ENCODE measurements at regions not wholly inside any gene's neighbourhood (a gene's known extent, or its start where the extent isn't known, plus 50 kb on each side); places are given as distances from the start of the nearest gene placed in this dataset.
"Not testable (repeated sequence)": the region's sequence is repeated elsewhere in the genome, so short reads cannot be mapped to it uniquely, and the experiment has no call there.

DNA sequence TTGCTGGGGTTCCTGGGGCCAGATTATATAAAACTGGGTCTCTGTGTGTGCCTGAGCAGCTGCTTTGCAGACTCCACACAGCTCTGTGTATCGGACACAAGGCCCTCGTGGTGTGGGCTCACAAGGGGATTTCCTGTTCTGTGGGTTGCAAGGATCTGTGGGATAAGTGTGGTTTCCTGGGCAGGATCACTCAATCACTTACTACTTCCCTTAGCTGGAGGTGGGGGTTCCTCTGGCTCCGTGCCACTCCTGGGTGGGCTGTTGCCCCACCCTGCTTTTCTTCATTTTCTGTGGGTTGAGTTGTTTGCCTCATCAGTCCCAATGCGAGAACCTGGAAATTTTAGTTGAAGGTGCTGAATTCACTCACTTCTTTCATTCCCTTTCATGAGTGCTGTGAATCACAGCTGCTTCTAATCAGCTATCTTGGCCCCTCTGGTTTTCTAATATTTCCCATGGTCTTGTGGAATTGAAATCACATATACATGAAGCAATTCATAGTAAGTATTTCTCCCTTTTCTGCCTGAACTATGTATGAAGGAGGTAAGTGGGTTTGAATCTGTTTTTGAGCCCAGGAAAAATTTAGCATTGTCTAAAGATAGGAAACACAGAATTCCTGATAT is 196.3 kb downstream of the DCDC2C start:
- TF ChIP-seq, protein P1, sequence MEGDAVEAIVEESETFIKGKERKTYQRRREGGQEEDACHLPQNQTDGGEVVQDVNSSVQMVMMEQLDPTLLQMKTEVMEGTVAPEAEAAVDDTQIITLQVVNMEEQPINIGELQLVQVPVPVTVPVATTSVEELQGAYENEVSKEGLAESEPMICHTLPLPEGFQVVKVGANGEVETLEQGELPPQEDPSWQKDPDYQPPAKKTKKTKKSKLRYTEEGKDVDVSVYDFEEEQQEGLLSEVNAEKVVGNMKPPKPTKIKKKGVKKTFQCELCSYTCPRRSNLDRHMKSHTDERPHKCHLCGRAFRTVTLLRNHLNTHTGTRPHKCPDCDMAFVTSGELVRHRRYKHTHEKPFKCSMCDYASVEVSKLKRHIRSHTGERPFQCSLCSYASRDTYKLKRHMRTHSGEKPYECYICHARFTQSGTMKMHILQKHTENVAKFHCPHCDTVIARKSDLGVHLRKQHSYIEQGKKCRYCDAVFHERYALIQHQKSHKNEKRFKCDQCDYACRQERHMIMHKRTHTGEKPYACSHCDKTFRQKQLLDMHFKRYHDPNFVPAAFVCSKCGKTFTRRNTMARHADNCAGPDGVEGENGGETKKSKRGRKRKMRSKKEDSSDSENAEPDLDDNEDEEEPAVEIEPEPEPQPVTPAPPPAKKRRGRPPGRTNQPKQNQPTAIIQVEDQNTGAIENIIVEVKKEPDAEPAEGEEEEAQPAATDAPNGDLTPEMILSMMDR (IDR thresholded peaks at IDR 0.05; ENCODE audit: insufficient read depth, low read length, poor library complexity, severe bottlenecking): no peak
- no peak for TF ChIP-seq EZH2phosphoT487 (conservative IDR thresholded peaks at IDR 0.05; ENCODE audit: low read length)
- Histone ChIP-seq H3K4me2 (ENCODE audit: low read depth, low read length, poor library complexity, severe bottlenecking) (no peak overlapping the region), H3K9me2 (replicated peaks; ENCODE audit: insufficient read depth, low read length) (no peaks in the 10 kb centered on the region), H4K20me1 (ENCODE audit: low read depth, low read length) (no peaks in the 10 kb centered on the region), H3F3A (ENCODE audit: insufficient read depth) (no peaks in the 10 kb centered on the region), H3K36me3 (ENCODE audit: low read length) (no peaks in the 10 kb centered on the region), H3K27me3 (ENCODE audit: low read length) (no peaks in the 10 kb centered on the region), H3K9ac (ENCODE audit: low read length) (no peak overlapping the region), H3K4me3 (ENCODE audit: insufficient read depth, low read length, poor library complexity, severe bottlenecking) (no peak overlapping the region), H3K79me2 (ENCODE audit: insufficient read depth, low read length) (no peaks in the 10 kb centered on the region), H3K27ac (ENCODE audit: low read depth, low read length) (no peak overlapping the region), H2AFZ (ENCODE audit: low read depth, low read length, severe bottlenecking) (no peak overlapping the region), H3K9me3 (ENCODE audit: insufficient read depth, low read length) (no peaks in the 10 kb centered on the region)

DNA sequence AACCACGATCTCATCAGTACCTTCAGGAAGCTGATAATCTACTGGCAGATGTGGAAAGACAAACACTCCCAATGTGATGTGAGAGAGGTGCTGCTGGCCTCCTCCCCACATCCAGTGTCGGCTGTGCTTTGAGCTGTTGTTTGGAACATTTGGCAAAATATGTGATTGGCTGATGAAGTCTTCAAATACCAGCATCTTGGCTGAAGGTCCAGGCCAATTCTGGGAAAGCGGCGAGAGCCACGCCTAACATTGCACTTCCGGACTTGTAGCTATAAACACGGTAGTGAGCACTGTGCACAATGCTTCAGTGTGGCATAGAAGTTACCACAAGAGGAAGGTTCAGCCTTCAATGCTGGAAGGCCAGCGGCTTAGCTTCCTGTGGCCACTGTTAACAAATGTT is 198.8 kb downstream of the DCDC2C start:
- Histone ChIP-seq H2AFZ (ENCODE audit: low read depth, low read length, severe bottlenecking) (no peak overlapping the region), H3K27ac (ENCODE audit: low read depth, low read length) (no peak overlapping the region), H3K9me3 (ENCODE audit: insufficient read depth, low read length) (0 out of 2 replicates have a peak, but pooled peaks cover 2% of the 10 kb centered on the region)

DNA sequence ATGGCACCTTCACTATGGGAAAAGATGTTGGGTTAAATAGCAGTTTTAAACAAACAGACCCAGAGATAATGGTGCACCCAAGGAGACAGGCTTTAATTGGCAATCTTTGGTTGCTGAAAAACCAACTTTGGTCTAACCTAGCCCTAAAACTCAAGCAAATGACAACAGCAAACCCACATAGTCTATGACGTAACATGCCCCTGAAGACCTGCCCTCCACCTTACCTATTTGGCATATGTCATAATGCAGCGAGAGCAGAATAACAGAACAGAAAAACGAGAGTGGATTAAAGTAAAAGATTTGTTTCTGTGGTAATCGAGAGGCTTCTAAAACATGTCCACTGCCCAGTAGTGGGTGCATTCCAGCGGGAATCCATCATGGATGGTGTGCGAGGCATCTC is 200.7 kb downstream of the DCDC2C start:
- TF ChIP-seq, protein P1 (IDR thresholded peaks at IDR 0.05; ENCODE audit: insufficient read depth, low read length, poor library complexity, severe bottlenecking): no peak
- no peak for TF ChIP-seq EZH2phosphoT487 (conservative IDR thresholded peaks at IDR 0.05; ENCODE audit: low read length)
- H3F3A ChIP-seq (ENCODE audit: insufficient read depth): no peaks in the 10 kb centered on the region
- H3K9ac ChIP-seq (ENCODE audit: low read length): no peak overlapping the region
- H3K9me2 ChIP-seq (replicated peaks; ENCODE audit: insufficient read depth, low read length): no peaks in the 10 kb centered on the region
- no peak overlapping the region for H3K4me2 ChIP-seq (ENCODE audit: low read depth, low read length, poor library complexity, severe bottlenecking)
- H3K36me3 ChIP-seq (ENCODE audit: low read length): no peaks in the 10 kb centered on the region
- H4K20me1 ChIP-seq (ENCODE audit: low read depth, low read length): no peaks in the 10 kb centered on the region
- H3K79me2 ChIP-seq (ENCODE audit: insufficient read depth, low read length): no peaks in the 10 kb centered on the region
- no peak overlapping the region for H3K4me3 ChIP-seq (ENCODE audit: insufficient read depth, low read length, poor library complexity, severe bottlenecking)
- no peaks in the 10 kb centered on the region for H3K27me3 ChIP-seq (ENCODE audit: low read length)
- no peak overlapping the region for H3K27ac ChIP-seq (ENCODE audit: low read depth, low read length)
- H2AFZ ChIP-seq (ENCODE audit: low read depth, low read length, severe bottlenecking): no peak overlapping the region
- 0 out of 2 replicates have a peak, but pooled peaks cover 3% of the 10 kb centered on the region for H3K9me3 ChIP-seq (ENCODE audit: insufficient read depth, low read length)

More for the DNA sequence above, 198.8 kb downstream of the DCDC2C start:
- H3K36me3 ChIP-seq (ENCODE audit: low read length): no peaks in the 10 kb centered on the region
- no peak overlapping the region for H3K4me3 ChIP-seq (ENCODE audit: insufficient read depth, low read length, poor library complexity, severe bottlenecking)
- H4K20me1 ChIP-seq (ENCODE audit: low read depth, low read length): no peaks in the 10 kb centered on the region
- TF ChIP-seq, protein P1 (IDR thresholded peaks at IDR 0.05; ENCODE audit: insufficient read depth, low read length, poor library complexity, severe bottlenecking): no peak
- TF ChIP-seq EZH2phosphoT487 (conservative IDR thresholded peaks at IDR 0.05; ENCODE audit: low read length): no peak
- H3K4me2 ChIP-seq (ENCODE audit: low read depth, low read length, poor library complexity, severe bottlenecking): no peak overlapping the region
- H3K27me3 ChIP-seq (ENCODE audit: low read length): no peaks in the 10 kb centered on the region
- H3K79me2 ChIP-seq (ENCODE audit: insufficient read depth, low read length): no peaks in the 10 kb centered on the region
- no peaks in the 10 kb centered on the region for H3F3A ChIP-seq (ENCODE audit: insufficient read depth)
- H3K9ac ChIP-seq (ENCODE audit: low read length): no peak overlapping the region
- H3K9me2 ChIP-seq (replicated peaks; ENCODE audit: insufficient read depth, low read length): no peaks in the 10 kb centered on the region

DNA sequence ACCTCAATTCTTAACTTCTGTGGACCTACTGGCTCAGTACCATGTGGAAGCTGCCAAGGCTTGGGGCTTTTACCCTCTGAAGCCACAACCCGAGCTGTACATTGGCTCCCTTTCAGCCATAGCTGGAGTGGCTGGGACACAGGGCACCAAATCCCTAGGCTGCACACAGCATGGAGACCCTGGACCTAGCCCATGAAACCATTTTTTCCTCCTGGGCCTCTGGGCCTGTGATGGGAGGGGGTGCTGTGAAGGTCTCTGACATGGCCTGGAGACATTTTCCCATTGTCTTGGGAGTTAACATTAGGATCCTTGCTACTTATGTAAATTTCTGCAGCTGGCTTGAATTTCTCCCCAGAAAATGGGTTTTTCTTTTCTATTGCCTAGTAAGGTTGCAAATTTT is 205.1 kb downstream of the DCDC2C start:
- not testable (repeated sequence) for H3K9me3 ChIP-seq (ENCODE audit: insufficient read depth, low read length); H3K36me3 ChIP-seq (ENCODE audit: low read length); H3K79me2 ChIP-seq (ENCODE audit: insufficient read depth, low read length); H3K4me3 ChIP-seq (ENCODE audit: insufficient read depth, low read length, poor library complexity, severe bottlenecking); H3F3A ChIP-seq (ENCODE audit: insufficient read depth); H4K20me1 ChIP-seq (ENCODE audit: low read depth, low read length); H2AFZ ChIP-seq (ENCODE audit: low read depth, low read length, severe bottlenecking); H3K27ac ChIP-seq (ENCODE audit: low read depth, low read length); H3K4me2 ChIP-seq (ENCODE audit: low read depth, low read length, poor library complexity, severe bottlenecking); H3K27me3 ChIP-seq (ENCODE audit: low read length); H3K9ac ChIP-seq (ENCODE audit: low read length); H3K9me2 ChIP-seq (replicated peaks; ENCODE audit: insufficient read depth, low read length)
